ENCODE measurements at regions not wholly inside any gene's neighbourhood (a gene's known extent, or its start where the extent isn't known, plus 50 kb on each side); places are given as distances from the start of the nearest gene placed in this dataset.

- no peak overlapping the region for H3K4me3 ChIP-seq
- no peaks in the 10 kb centered on the region for H3K36me3 ChIP-seq
- intact Hi-C loops (cut with DNase I), result no loop called here
- TF ChIP-seq, protein P1, sequence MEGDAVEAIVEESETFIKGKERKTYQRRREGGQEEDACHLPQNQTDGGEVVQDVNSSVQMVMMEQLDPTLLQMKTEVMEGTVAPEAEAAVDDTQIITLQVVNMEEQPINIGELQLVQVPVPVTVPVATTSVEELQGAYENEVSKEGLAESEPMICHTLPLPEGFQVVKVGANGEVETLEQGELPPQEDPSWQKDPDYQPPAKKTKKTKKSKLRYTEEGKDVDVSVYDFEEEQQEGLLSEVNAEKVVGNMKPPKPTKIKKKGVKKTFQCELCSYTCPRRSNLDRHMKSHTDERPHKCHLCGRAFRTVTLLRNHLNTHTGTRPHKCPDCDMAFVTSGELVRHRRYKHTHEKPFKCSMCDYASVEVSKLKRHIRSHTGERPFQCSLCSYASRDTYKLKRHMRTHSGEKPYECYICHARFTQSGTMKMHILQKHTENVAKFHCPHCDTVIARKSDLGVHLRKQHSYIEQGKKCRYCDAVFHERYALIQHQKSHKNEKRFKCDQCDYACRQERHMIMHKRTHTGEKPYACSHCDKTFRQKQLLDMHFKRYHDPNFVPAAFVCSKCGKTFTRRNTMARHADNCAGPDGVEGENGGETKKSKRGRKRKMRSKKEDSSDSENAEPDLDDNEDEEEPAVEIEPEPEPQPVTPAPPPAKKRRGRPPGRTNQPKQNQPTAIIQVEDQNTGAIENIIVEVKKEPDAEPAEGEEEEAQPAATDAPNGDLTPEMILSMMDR (IDR thresholded peaks at IDR 0.05), result no peak
- H3K9me3 ChIP-seq, result no peaks in the 10 kb centered on the region
- DNase-seq, result no peak
- no peak overlapping the region for H3K9ac ChIP-seq (ENCODE audit: low read depth in 2 of 2, low read length in 2 of 2)
- H3K27ac ChIP-seq, result no peak overlapping the region
- H3K27me3 ChIP-seq, result no peaks in the 10 kb centered on the region
- no peaks in the 10 kb centered on the region for H3K4me1 ChIP-seq
These were observed 403.3 kb downstream of the HNRNPD start for GRCh38 chr4:81970454-81970853.

GRCh38 chr4:81966676-81967075 lies 407.1 kb downstream of the HNRNPD start:
- intact Hi-C loops (cut with DNase I), result no loop called here
- Histone ChIP-seq H3K4me1 (no peaks in the 10 kb centered on the region), H3K27me3 (no peaks in the 10 kb centered on the region), H3K27ac (no peak overlapping the region), H3K4me3 (no peak overlapping the region), H3K9me3 (no peaks in the 10 kb centered on the region), H3K9ac (ENCODE audit: low read depth in 2 of 2, low read length in 2 of 2) (no peak overlapping the region), H3K36me3 (no peaks in the 10 kb centered on the region)
- TF ChIP-seq, protein P1 (IDR thresholded peaks at IDR 0.05), result no peak
- DNase-seq, result no peak

DNA sequence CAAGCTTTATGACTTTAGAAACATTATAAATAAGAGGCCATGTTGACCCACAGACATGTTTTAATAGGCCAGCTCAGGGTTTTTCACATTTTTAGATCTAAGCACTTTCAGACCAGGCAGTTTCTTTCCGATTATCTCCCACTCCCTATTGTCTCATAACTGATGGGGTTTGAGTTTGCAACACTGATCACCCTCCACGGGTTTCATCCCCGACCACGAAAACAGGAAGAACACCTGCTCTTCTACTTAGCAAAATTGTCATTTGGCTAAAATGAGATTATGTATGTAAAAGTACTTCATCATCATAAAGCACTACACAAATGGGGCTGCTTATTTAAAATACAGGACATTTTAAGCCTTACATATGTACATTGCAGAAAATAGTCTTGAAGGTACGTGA lies 407.9 kb downstream of the HNRNPD start:
- TF ChIP-seq, protein P1 (IDR thresholded peaks at IDR 0.05), result no peak
- no peaks in the 10 kb centered on the region for H3K36me3 ChIP-seq
- H3K9ac ChIP-seq (ENCODE audit: low read depth in 2 of 2, low read length in 2 of 2), result no peak overlapping the region
- intact Hi-C loops (cut with DNase I), result no loop called here
- no peak for DNase-seq
- H3K27ac ChIP-seq, result no peak overlapping the region
- H3K27me3 ChIP-seq, result no peaks in the 10 kb centered on the region
- no peak overlapping the region for H3K4me3 ChIP-seq
- H3K4me1 ChIP-seq, result no peaks in the 10 kb centered on the region
- no peaks in the 10 kb centered on the region for H3K9me3 ChIP-seq

- Histone ChIP-seq H3K4me3 (no peak overlapping the region), H3K4me1 (no peaks in the 10 kb centered on the region), H3K27ac (no peak overlapping the region), H3K9me3 (no peaks in the 10 kb centered on the region), H3K9ac (ENCODE audit: low read depth in 2 of 2, low read length in 2 of 2) (no peak overlapping the region), H3K36me3 (no peaks in the 10 kb centered on the region), H3K27me3 (no peaks in the 10 kb centered on the region)
- intact Hi-C loops (cut with DNase I), result no loop called here
- TF ChIP-seq, protein P1 (IDR thresholded peaks at IDR 0.05), result no peak
- no peak for DNase-seq
These were observed 408.3 kb downstream of the HNRNPD start for GRCh38 chr4:81965454-81965853.

- Histone ChIP-seq H3K36me3 (no peaks in the 10 kb centered on the region), H3K27ac (no peak overlapping the region), H3K4me1 (no peaks in the 10 kb centered on the region), H3K9me3 (no peaks in the 10 kb centered on the region), H3K27me3 (no peaks in the 10 kb centered on the region), H3K9ac (ENCODE audit: low read depth in 2 of 2, low read length in 2 of 2) (no peak overlapping the region), H3K4me3 (no peak overlapping the region)
- intact Hi-C loops (cut with DNase I), result no loop called here
- TF ChIP-seq, protein P1 (IDR thresholded peaks at IDR 0.05), result no peak
- DNase-seq, result no peak
These were observed 410.1 kb downstream of the HNRNPD start for GRCh38 chr4:81963763-81964020.

Data from colonic mucosa (tissue), 4 donors.